Esophagus squamous epithelium (tissue), 5 donors: ENCODE measurements at regions not wholly inside any gene's neighbourhood (a gene's known extent, or its start where the extent isn't known, plus 50 kb on each side); places are given as distances from the start of the nearest gene placed in this dataset.

Experiments used
- DNase-seq: peaks from one replicate; lab custom pipeline; 2025; lab: John Stamatoyannopoulos, UW
- H3K27ac ChIP-seq, 4 donors: fragments of 200-600 bp; sonication (generic); one replicate each; pipeline ENCODE4 v1.5.1; 2016 to 2019; ENCODE audit warnings: mild to moderate bottlenecking in 1 of 4
- H3K27me3 ChIP-seq, 4 donors: fragments of 200-600 bp; sonication (generic); 1 replicate in 3 of 4; 2 replicates in 1 of 4; pipeline versions ENCODE4 v1.5.1 to v1.6.0; 2017 to 2021; ENCODE audit warnings: antibody characterized with exemption in 1 of 4
- H3K36me3 ChIP-seq, 3 donors: fragments of 200-600 bp; sonication (generic); one replicate each; pipeline ENCODE4 v1.5.1; 2016 to 2019
- H3K4me1 ChIP-seq, 3 donors: fragments of 200-600 bp; sonication (generic); one replicate each; pipeline ENCODE4 v1.5.1; 2017 to 2019
- H3K4me3 ChIP-seq, 4 donors: fragments of 200-600 bp; sonication (generic); 1 replicate in 3 of 4; 2 replicates in 1 of 4; pipeline ENCODE4 v1.5.1; 2016 to 2019; ENCODE audit warnings: mild to moderate bottlenecking in 2 of 4, moderate library complexity in 1 of 4
- H3K9me3 ChIP-seq, 3 donors: fragments of 200-600 bp; sonication (generic); one replicate each; pipeline ENCODE4 v1.5.1; 2016 to 2019
- POLR2A ChIP-seq, 4 donors: fragments of 450-650 bp; IDR thresholded peaks; one replicate each; pipeline ENCODE4 v1.6.1; 2017; ENCODE audit warnings: antibody characterized with exemption in 4 of 4, mild to moderate bottlenecking in 4 of 4, moderate library complexity in 3 of 4
- WGBS, 2 donors: methylation state at CpG; one replicate each; pipeline ENCODE4 v1.1.5; 2018; 5-methylcytosine and 5-hydroxymethylcytosine counted together
- intact Hi-C: fragments of 100-400 bp; cut with DNase I; formaldehyde crosslinking; loops from one replicate; pipeline ENCODE4 v1.15.0; 2022
- TF ChIP-seq, protein P1 (sequence below), 6 experiments: fragments of 450-650 bp in 4 of 6; fragments of 200-600 bp in 2 of 6; sonication (generic) in 2 of 6; IDR thresholded peaks; one replicate each; pipeline ENCODE4 v1.5.1; 2016 to 2019; ENCODE audit warnings: antibody characterized with exemption in 6 of 6, mild to moderate bottlenecking in 4 of 6, moderate library complexity in 4 of 6
- donor health status: DM: yes; HTN: yes; CAD: no.

DNA sequence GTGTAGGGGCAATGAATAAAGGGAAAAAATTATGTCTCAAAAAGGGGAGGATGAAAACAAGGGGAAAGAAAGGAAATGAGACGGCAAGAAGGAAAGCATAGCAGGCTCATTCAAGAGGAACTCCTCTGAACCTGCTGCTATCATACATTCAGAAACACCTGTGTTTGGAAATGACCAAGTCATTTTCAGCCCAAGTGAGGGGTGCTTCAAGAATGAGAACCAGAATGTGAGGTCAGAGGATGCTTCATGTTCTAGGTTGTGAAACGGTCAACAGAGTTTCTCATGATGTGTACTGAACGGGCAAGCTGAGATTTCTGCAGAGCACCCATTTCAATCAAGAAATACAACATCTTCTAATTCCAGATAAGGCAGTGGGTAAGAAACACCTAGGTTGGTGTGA is 1367.2 kb upstream of the CELF4 start:
- no peak for DNase-seq
- no peaks in the 10 kb centered on the region for H3K9me3 ChIP-seq
- TF ChIP-seq POLR2A (IDR thresholded peaks at IDR 0.05): no peak
- TF ChIP-seq, protein P1, sequence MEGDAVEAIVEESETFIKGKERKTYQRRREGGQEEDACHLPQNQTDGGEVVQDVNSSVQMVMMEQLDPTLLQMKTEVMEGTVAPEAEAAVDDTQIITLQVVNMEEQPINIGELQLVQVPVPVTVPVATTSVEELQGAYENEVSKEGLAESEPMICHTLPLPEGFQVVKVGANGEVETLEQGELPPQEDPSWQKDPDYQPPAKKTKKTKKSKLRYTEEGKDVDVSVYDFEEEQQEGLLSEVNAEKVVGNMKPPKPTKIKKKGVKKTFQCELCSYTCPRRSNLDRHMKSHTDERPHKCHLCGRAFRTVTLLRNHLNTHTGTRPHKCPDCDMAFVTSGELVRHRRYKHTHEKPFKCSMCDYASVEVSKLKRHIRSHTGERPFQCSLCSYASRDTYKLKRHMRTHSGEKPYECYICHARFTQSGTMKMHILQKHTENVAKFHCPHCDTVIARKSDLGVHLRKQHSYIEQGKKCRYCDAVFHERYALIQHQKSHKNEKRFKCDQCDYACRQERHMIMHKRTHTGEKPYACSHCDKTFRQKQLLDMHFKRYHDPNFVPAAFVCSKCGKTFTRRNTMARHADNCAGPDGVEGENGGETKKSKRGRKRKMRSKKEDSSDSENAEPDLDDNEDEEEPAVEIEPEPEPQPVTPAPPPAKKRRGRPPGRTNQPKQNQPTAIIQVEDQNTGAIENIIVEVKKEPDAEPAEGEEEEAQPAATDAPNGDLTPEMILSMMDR (IDR thresholded peaks at IDR 0.05): no peak
- H3K27me3 ChIP-seq: no peaks in the 10 kb centered on the region
- no peaks in the 10 kb centered on the region for H3K4me1 ChIP-seq
- intact Hi-C loops: no loop called here
- no peak overlapping the region for H3K27ac ChIP-seq
- H3K36me3 ChIP-seq: no peaks in the 10 kb centered on the region
- WGBS, 2 donors: 82 to 94% methylated on average over 3 of the region's 3 CpGs
- no peak overlapping the region for H3K4me3 ChIP-seq

DNA sequence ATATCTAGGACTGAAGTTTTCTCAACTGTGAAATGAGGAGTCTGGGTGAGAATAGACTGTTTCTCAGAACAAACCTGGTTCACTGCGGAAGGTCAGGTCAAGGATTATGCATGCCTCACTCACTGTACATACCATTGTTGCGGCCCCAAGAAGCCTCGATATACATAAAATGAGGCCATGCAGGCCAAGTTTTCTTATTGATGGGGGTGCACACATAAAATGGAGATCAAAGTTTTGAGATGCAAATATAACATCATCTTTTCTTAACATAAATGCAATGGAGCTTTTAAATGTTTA is 1366.1 kb upstream of the CELF4 start:
- Histone ChIP-seq H3K4me1 (no peaks in the 10 kb centered on the region), H3K27ac (no peak overlapping the region), H3K27me3 (no peaks in the 10 kb centered on the region), H3K9me3 (no peaks in the 10 kb centered on the region), H3K36me3 (no peaks in the 10 kb centered on the region), H3K4me3 (no peak overlapping the region)
- intact Hi-C loops: no loop called here
- no peak for DNase-seq
- WGBS, 2 donors: 86 to 100% methylated on average over 3 of the region's 3 CpGs
- no peak for TF ChIP-seq POLR2A (IDR thresholded peaks at IDR 0.05)
- TF ChIP-seq, protein P1 (IDR thresholded peaks at IDR 0.05): no peak

DNA sequence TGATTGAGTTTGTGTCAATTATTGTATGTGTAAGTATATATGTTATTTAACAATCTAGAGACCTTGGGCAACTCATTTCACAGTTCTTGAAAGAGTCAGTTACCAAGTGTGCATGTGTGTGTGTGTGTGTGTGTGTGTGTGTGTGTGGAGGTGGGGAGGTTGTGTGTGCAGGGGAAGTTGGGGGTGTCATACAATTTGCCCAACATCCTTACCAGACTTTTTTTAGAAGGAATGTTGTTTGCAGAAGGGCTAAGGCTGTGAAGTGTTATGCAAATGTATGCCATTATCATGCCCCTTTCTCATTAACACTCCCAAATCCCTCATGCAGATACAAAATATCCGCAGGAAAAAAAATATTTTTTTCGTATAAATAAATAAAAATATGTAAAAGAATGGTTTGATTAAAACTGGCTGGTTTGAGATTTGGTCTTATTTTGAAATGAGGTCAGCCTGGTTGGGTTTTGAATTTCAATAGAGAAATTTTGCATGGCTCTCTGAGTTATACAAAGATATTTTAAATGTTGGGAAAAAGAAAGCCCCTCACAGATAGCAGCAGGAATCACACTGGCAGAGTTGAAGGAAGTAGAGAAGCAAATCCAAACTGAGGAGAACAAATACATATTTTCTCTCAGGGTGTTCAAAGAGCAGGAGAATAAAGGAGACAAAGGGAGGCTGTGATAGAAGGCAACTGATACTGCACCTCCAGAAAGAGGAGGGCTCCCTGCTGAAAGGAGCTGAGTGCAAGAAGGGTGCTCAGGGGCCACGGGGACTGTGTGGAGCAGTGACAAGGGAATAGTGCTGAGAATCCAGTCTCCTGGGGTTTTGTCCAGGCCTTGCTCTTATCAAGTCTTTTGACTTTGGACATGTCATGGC is 1365.5 kb upstream of the CELF4 start:
- DNase-seq: no peak
- no peak for TF ChIP-seq POLR2A (IDR thresholded peaks at IDR 0.05)
- TF ChIP-seq, protein P1 (IDR thresholded peaks at IDR 0.05): no peak

DNA sequence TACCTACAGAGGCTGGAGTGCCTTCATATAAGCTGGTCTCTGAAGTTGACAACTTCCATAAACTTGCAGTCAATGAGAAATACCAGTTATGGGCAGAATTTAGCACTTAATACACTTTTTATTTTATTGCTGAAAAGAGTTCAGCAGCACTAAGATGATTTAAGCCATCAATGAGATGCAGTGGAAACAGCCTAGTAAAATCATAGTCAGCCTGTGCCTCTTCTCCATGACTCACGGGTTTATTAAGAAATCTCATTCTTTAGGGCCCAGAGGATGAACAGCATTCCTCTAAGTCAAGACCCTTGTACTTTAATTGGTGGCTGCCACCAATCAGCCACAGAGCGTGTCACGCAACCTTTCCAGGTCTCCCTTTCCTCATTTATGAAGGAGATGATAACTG is 1357.9 kb upstream of the CELF4 start:
- 88 to 90% methylated on average over 3 of the region's 3 CpGs for WGBS, 2 donors
- no peak overlapping the region for H3K27ac ChIP-seq
- DNase-seq: no peak
- no peaks in the 10 kb centered on the region for H3K9me3 ChIP-seq
- intact Hi-C loops: no loop called here
- H3K4me3 ChIP-seq: no peak overlapping the region
- no peaks in the 10 kb centered on the region for H3K36me3 ChIP-seq
- H3K27me3 ChIP-seq: no peaks in the 10 kb centered on the region
- H3K4me1 ChIP-seq: no peaks in the 10 kb centered on the region
- TF ChIP-seq, protein P1 (IDR thresholded peaks at IDR 0.05): no peak
- TF ChIP-seq POLR2A (IDR thresholded peaks at IDR 0.05): no peak

More for the DNA sequence above, 1365.5 kb upstream of the CELF4 start:
- no peaks in the 10 kb centered on the region for H3K27me3 ChIP-seq
- H3K4me1 ChIP-seq: no peaks in the 10 kb centered on the region
- WGBS, 2 donors: 30 to 34% methylated on average over 3 of the region's 3 CpGs
- H3K4me3 ChIP-seq: no peak overlapping the region
- intact Hi-C loops: no loop called here
- H3K9me3 ChIP-seq: no peaks in the 10 kb centered on the region
- no peak overlapping the region for H3K27ac ChIP-seq
- H3K36me3 ChIP-seq: no peaks in the 10 kb centered on the region

DNA sequence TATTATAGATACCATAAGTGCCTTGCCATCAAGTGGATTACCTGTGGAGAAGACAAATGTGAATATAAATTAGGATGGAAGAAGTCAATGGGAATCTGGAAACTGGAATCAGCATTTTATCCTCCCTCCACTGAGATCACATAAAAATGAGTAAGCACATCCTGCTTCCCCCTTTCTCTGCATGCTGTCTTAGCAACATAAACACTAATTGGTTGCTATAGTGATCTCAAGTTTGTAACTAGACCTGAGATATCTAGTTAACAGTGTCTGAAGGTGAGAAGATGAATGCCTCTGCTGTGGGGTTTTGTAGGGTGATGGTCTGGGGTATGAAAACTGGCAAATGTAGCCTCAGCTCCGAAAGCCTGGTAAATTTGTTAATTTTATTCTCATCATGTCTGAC is 1357.5 kb upstream of the CELF4 start:
- Histone ChIP-seq H3K27ac (no peak overlapping the region), H3K27me3 (no peaks in the 10 kb centered on the region), H3K4me3 (no peak overlapping the region), H3K4me1 (no peaks in the 10 kb centered on the region), H3K36me3 (no peaks in the 10 kb centered on the region), H3K9me3 (no peaks in the 10 kb centered on the region)
- intact Hi-C loops: no loop called here
- TF ChIP-seq, protein P1 (IDR thresholded peaks at IDR 0.05): no peak
- TF ChIP-seq POLR2A (IDR thresholded peaks at IDR 0.05): no peak
- DNase-seq: no peak
- 76 to 83% methylated on average over 1 of the region's 1 CpG for WGBS, 2 donors
